ENCODE measurements at regions not wholly inside any gene's neighbourhood (a gene's known extent, or its start where the extent isn't known, plus 50 kb on each side); places are given as distances from the start of the nearest gene placed in this dataset.

GRCh38 chr9:100774962-100775361 lies 197.1 kb downstream of the CAVIN4 start:
- TF ChIP-seq ZNF274 (IDR thresholded peaks at IDR 0.05; ENCODE audit: low read depth, low read length) (no peak), SUZ12 (IDR thresholded peaks at IDR 0.05; ENCODE audit: extremely low read depth, insufficient read depth, insufficient read length) (no peak)
